Endothelial cell (in vitro differentiated cells): ENCODE measurements at regions not wholly inside any gene's neighbourhood (a gene's known extent, or its start where the extent isn't known, plus 50 kb on each side); places are given as distances from the start of the nearest gene placed in this dataset.

Experiments
- DNase-seq: peaks from one replicate; pipeline ENCODE4 v3.0.0; 2021; ENCODE audit warnings: low spot score
- H3K27ac Mint-ChIP-seq: one replicate; pipeline ENCODE4 v1.8.0; 2021; ENCODE audit warnings: mixed read lengths, inconsistent platforms; ENCODE audit not compliant: unreplicated experiment
- H3K27me3 Mint-ChIP-seq: one replicate; pipeline ENCODE4 v1.8.0; 2021; ENCODE audit warnings: mild to moderate bottlenecking, moderate library complexity, mixed read lengths, inconsistent platforms; ENCODE audit not compliant: unreplicated experiment
- H3K36me3 Mint-ChIP-seq: one replicate; pipeline ENCODE4 v1.8.0; 2021; ENCODE audit warnings: mild to moderate bottlenecking, low read depth, mixed read lengths, inconsistent platforms; ENCODE audit not compliant: unreplicated experiment
- H3K4me1 Mint-ChIP-seq: one replicate; pipeline ENCODE4 v1.8.0; 2021; ENCODE audit warnings: mild to moderate bottlenecking, mixed read lengths, inconsistent platforms; ENCODE audit not compliant: unreplicated experiment
- H3K4me3 Mint-ChIP-seq: one replicate; pipeline ENCODE4 v1.8.0; 2021; ENCODE audit warnings: mild to moderate bottlenecking, mixed read lengths, inconsistent platforms; ENCODE audit not compliant: unreplicated experiment
- H3K9me3 Mint-ChIP-seq: one replicate; pipeline ENCODE4 v1.8.0; 2021; ENCODE audit warnings: mixed read lengths, inconsistent platforms; ENCODE audit not compliant: unreplicated experiment
- TF ChIP-seq, protein P1 (sequence below): fragments of 200-600 bp; sonication (generic); IDR thresholded peaks from one replicate; pipeline ENCODE4 v1.5.0; 2021; ENCODE audit warnings: antibody characterized with exemption; ENCODE audit not compliant: unreplicated experiment

- Mint-ChIP-seq H3K36me3 (no peaks in the 10 kb centered on the region), H3K27me3 (peaks cover 4% of the 10 kb centered on the region), H3K27ac (no peak overlapping the region), H3K4me3 (no peak overlapping the region), H3K9me3 (no peaks in the 10 kb centered on the region), H3K4me1 (peaks cover 5% of the 10 kb centered on the region)
- DNase-seq, result no peak
- TF ChIP-seq, protein P1, sequence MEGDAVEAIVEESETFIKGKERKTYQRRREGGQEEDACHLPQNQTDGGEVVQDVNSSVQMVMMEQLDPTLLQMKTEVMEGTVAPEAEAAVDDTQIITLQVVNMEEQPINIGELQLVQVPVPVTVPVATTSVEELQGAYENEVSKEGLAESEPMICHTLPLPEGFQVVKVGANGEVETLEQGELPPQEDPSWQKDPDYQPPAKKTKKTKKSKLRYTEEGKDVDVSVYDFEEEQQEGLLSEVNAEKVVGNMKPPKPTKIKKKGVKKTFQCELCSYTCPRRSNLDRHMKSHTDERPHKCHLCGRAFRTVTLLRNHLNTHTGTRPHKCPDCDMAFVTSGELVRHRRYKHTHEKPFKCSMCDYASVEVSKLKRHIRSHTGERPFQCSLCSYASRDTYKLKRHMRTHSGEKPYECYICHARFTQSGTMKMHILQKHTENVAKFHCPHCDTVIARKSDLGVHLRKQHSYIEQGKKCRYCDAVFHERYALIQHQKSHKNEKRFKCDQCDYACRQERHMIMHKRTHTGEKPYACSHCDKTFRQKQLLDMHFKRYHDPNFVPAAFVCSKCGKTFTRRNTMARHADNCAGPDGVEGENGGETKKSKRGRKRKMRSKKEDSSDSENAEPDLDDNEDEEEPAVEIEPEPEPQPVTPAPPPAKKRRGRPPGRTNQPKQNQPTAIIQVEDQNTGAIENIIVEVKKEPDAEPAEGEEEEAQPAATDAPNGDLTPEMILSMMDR, result no peak
Measured at GRCh38 chr21:28827422-28827821, 165.3 kb downstream of the LTN1 start.

- no peak for DNase-seq
Measured at GRCh38 chr21:28826569-28826968, 166.1 kb downstream of the LTN1 start.

GRCh38 chr21:28826021-28826420, 166.7 kb downstream of the LTN1 start:
- H3K9me3 Mint-ChIP-seq, result no peaks in the 10 kb centered on the region
- H3K36me3 Mint-ChIP-seq, result no peaks in the 10 kb centered on the region
- H3K4me3 Mint-ChIP-seq, result no peak overlapping the region
- peaks cover 4% of the 10 kb centered on the region for H3K27me3 Mint-ChIP-seq
- TF ChIP-seq, protein P1, result no peak
- DNase-seq, result no peak
- peaks cover 3% of the 10 kb centered on the region for H3K4me1 Mint-ChIP-seq
- no peak overlapping the region for H3K27ac Mint-ChIP-seq

More at GRCh38 chr21:28826569-28826968, 166.1 kb downstream of the LTN1 start:
- Mint-ChIP-seq H3K27ac (no peak overlapping the region), H3K4me1 (peaks cover 3% of the 10 kb centered on the region), H3K9me3 (no peaks in the 10 kb centered on the region), H3K36me3 (no peaks in the 10 kb centered on the region), H3K4me3 (no peak overlapping the region), H3K27me3 (peaks cover 4% of the 10 kb centered on the region)
- TF ChIP-seq, protein P1, result no peak

DNA sequence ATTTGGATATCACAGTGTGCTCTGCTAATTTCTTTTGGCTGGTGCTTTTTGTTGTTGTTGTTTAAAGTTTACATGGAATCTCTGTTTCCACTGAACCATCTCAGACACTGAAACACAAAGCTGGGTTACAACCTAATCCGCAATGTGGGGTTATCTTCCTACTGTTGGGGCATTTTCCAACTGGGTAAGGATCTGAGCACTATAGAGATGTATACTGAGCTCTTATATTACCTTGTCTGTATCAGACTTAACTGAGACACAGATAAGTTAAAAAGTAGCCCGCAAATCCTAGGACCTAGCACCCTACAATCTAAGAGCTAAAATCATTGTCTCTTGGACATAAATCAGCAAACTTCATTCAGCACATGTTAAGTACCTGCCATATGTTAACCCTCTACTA, 169.2 kb downstream of the LTN1 start:
- no peaks in the 10 kb centered on the region for H3K36me3 Mint-ChIP-seq
- H3K4me3 Mint-ChIP-seq, result no peak overlapping the region
- peaks cover 3% of the 10 kb centered on the region for H3K4me1 Mint-ChIP-seq
- TF ChIP-seq, protein P1, result no peak
- DNase-seq, result no peak
- H3K27ac Mint-ChIP-seq, result no peak overlapping the region
- H3K9me3 Mint-ChIP-seq, result no peaks in the 10 kb centered on the region
- H3K27me3 Mint-ChIP-seq, result peaks cover 2% of the 10 kb centered on the region

DNA sequence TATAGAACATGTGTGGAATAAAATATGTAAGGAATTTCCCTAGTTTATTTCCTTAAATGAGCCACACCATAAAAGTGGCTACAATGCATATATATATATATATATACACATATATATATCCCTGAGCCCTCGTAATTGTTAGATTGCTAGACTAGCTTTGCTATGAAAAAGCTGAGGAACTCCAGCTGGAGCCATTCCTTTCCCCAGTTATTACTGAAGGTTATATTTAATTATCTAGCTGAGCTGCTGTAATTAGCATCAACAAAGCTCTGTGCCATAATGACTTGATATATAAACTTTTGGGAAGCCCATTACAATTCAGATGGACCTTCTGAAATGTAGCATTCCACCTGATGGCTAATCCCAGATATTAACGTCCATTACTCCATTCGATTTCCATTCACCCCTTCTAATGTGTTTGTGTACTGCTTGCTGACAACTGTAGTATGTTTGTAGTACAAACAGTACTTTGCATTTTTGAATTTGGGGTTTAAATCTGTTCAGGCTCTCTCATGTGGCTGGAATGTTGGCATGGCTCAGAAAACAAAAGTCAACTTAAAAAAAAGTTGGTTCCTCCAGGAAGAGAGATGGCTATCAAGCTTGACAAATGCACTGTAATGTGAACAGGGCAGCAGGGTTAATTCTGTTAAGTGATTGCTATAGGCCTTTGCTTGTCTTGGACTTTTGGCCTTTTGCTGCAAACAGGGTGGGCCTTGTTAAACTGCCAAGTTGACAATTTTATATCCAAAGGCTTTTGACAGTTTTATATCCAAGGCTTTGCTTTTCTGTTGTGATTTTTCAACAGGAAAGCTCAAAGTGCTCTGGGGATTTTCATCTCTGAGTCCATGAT, 170.0 kb downstream of the LTN1 start:
- no peak for DNase-seq
- no peak overlapping the region for H3K4me3 Mint-ChIP-seq
- H3K27ac Mint-ChIP-seq, result no peak overlapping the region
- H3K9me3 Mint-ChIP-seq, result no peaks in the 10 kb centered on the region
- H3K27me3 Mint-ChIP-seq, result peaks cover 2% of the 10 kb centered on the region
- H3K36me3 Mint-ChIP-seq, result no peaks in the 10 kb centered on the region
- peaks cover 3% of the 10 kb centered on the region for H3K4me1 Mint-ChIP-seq
- TF ChIP-seq, protein P1, result no peak
